Astrocyte (in vitro differentiated cells and primary cell): ENCODE measurements at regions not wholly inside any gene's neighbourhood (a gene's known extent, or its start where the extent isn't known, plus 50 kb on each side); places are given as distances from the start of the nearest gene placed in this dataset.

Experiments
- EZH2 ChIP-seq: IDR thresholded peaks from 2 replicates; pipeline ENCODE4 v1.6.1; 2012; ENCODE audit warnings: mild to moderate bottlenecking, low read length, inconsistent platforms; ENCODE audit not compliant: insufficient read depth
- TF ChIP-seq, protein P1 (sequence below): IDR thresholded peaks from 2 replicates; pipeline ENCODE4 v1.5.1; 2011; ENCODE audit warnings: low read depth, mild to moderate bottlenecking, inconsistent platforms, low read length, moderate library complexity; ENCODE audit not compliant: insufficient read depth

DNA sequence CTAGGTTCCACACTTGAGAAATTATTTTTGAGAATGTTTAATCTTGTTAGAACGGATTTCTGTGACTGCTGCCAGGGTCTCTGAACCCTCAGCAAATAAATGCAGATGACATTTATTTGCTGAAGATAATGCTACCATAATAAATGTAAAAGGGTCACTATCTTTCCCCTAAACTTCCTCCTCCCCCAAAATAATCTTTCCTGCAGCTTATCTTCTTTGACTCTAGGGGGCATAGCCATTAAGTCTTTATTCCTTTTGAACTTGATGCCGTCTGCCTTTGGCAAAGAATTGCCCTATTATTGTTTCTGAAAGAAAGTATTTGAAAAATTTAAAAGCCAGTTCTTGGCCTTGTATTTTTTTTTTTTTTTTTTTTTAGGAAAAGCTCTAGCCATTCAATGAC, 63.6 kb upstream of the ACSL3 start:
- TF ChIP-seq, protein P1, sequence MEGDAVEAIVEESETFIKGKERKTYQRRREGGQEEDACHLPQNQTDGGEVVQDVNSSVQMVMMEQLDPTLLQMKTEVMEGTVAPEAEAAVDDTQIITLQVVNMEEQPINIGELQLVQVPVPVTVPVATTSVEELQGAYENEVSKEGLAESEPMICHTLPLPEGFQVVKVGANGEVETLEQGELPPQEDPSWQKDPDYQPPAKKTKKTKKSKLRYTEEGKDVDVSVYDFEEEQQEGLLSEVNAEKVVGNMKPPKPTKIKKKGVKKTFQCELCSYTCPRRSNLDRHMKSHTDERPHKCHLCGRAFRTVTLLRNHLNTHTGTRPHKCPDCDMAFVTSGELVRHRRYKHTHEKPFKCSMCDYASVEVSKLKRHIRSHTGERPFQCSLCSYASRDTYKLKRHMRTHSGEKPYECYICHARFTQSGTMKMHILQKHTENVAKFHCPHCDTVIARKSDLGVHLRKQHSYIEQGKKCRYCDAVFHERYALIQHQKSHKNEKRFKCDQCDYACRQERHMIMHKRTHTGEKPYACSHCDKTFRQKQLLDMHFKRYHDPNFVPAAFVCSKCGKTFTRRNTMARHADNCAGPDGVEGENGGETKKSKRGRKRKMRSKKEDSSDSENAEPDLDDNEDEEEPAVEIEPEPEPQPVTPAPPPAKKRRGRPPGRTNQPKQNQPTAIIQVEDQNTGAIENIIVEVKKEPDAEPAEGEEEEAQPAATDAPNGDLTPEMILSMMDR: peak; percentile 54
- TF ChIP-seq EZH2: no peak
